HUES48 (cell line): ENCODE measurements at regions not wholly inside any gene's neighbourhood (a gene's known extent, or its start where the extent isn't known, plus 50 kb on each side); places are given as distances from the start of the nearest gene placed in this dataset.
"Not testable (repeated sequence)": the region's sequence is repeated elsewhere in the genome, so short reads cannot be mapped to it uniquely, and the experiment has no call there.

Source experiments
- H3K27ac ChIP-seq: one replicate; pipeline ENCODE4 v1.7.0; 2013; ENCODE audit warnings: low read depth, low read length, inconsistent platforms
- H3K27me3 ChIP-seq: 2 replicates; pipeline ENCODE4 v1.6.1; 2013; ENCODE audit warnings: mild to moderate bottlenecking, low read length; ENCODE audit not compliant: control insufficient read depth, insufficient read depth
- H3K36me3 ChIP-seq: 2 replicates; pipeline ENCODE4 v1.6.1; 2013; ENCODE audit warnings: low read length; ENCODE audit not compliant: control insufficient read depth, insufficient read depth
- H3K4me1 ChIP-seq: 2 replicates; pipeline ENCODE4 v1.6.1; 2013; ENCODE audit warnings: mild to moderate bottlenecking, low read length; ENCODE audit not compliant: control insufficient read depth, insufficient read depth
- H3K4me3 ChIP-seq: 2 replicates; pipeline ENCODE4 v1.5.1; 2013; ENCODE audit warnings: mild to moderate bottlenecking, low read depth, low read length
- H3K9ac ChIP-seq: 2 replicates; pipeline ENCODE4 v1.6.1; 2013; ENCODE audit warnings: mild to moderate bottlenecking, low read depth, low read length, moderate library complexity
- H3K9me3 ChIP-seq: 2 replicates; pipeline ENCODE4 v1.6.1; 2013; ENCODE audit warnings: low read length; ENCODE audit not compliant: control insufficient read depth, insufficient read depth

GRCh38 chr1:229742614-229743013 is 116.6 kb downstream of the URB2 start:
- H3K9ac ChIP-seq, H3K27me3 ChIP-seq, H3K4me1 ChIP-seq, H3K27ac ChIP-seq, H3K36me3 ChIP-seq, H3K9me3 ChIP-seq, H3K4me3 ChIP-seq: not testable (repeated sequence)

- no peak overlapping the region for H3K9ac ChIP-seq
- no peak overlapping the region for H3K4me3 ChIP-seq
- no peaks in the 10 kb centered on the region for H3K9me3 ChIP-seq
- H3K27ac ChIP-seq: no peak overlapping the region
- no peaks in the 10 kb centered on the region for H3K27me3 ChIP-seq
- no peaks in the 10 kb centered on the region for H3K4me1 ChIP-seq
- no peaks in the 10 kb centered on the region for H3K36me3 ChIP-seq
Measured at GRCh38 chr1:229749992-229750391, 123.9 kb downstream of the URB2 start.

DNA sequence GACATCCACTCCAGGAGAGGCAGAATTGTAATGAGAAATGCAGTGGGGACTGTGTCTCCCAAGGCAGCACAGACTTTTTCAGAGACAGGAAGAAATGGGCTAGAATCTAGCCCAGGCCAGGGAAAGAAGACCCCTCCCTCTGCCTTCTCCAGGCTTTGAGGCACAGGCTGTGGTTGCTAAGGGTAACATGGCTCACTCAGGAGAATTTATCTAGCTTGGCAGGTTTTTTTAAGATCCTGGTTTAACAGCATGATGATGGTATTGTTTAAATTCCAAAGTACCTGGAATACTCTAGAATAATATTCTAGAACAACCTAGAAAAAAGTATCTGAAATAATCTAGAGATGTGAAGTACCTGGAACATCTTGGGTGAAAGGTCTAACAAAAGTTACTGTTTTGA is 125.6 kb downstream of the URB2 start:
- Histone ChIP-seq H3K27me3 (no peaks in the 10 kb centered on the region), H3K4me1 (no peaks in the 10 kb centered on the region), H3K27ac (no peak overlapping the region), H3K4me3 (no peak overlapping the region), H3K36me3 (no peaks in the 10 kb centered on the region), H3K9ac (no peak overlapping the region), H3K9me3 (no peaks in the 10 kb centered on the region)

GRCh38 chr1:229752679-229753078 is 126.6 kb downstream of the URB2 start:
- no peak overlapping the region for H3K27ac ChIP-seq

GRCh38 chr1:229753764-229754551 is 127.9 kb downstream of the URB2 start:
- no peaks in the 10 kb centered on the region for H3K36me3 ChIP-seq
- H3K27ac ChIP-seq: no peak overlapping the region
- H3K27me3 ChIP-seq: no peaks in the 10 kb centered on the region
- H3K9me3 ChIP-seq: no peaks in the 10 kb centered on the region
- no peak overlapping the region for H3K4me3 ChIP-seq
- H3K9ac ChIP-seq: no peak overlapping the region
- no peaks in the 10 kb centered on the region for H3K4me1 ChIP-seq

More at GRCh38 chr1:229752679-229753078, 126.6 kb downstream of the URB2 start:
- Histone ChIP-seq H3K4me1 (no peaks in the 10 kb centered on the region), H3K27me3 (no peaks in the 10 kb centered on the region), H3K4me3 (no peak overlapping the region), H3K9me3 (no peaks in the 10 kb centered on the region), H3K36me3 (no peaks in the 10 kb centered on the region), H3K9ac (no peak overlapping the region)

- Histone ChIP-seq H3K27me3 (no peaks in the 10 kb centered on the region), H3K4me1 (no peaks in the 10 kb centered on the region), H3K27ac (no peak overlapping the region), H3K36me3 (no peaks in the 10 kb centered on the region), H3K4me3 (no peak overlapping the region), H3K9ac (no peak overlapping the region), H3K9me3 (no peaks in the 10 kb centered on the region)
Measured at GRCh38 chr1:229756666-229757065, 130.6 kb downstream of the URB2 start.

GRCh38 chr1:229757226-229757625 is 131.2 kb downstream of the URB2 start:
- Histone ChIP-seq H3K36me3 (no peaks in the 10 kb centered on the region), H3K9me3 (no peaks in the 10 kb centered on the region), H3K4me1 (no peaks in the 10 kb centered on the region), H3K4me3 (no peak overlapping the region), H3K27me3 (no peaks in the 10 kb centered on the region), H3K27ac (no peak overlapping the region), H3K9ac (no peak overlapping the region)

- Histone ChIP-seq H3K4me3 (no peak overlapping the region), H3K27ac (no peak overlapping the region), H3K27me3 (no peaks in the 10 kb centered on the region), H3K9ac (no peak overlapping the region), H3K9me3 (no peaks in the 10 kb centered on the region), H3K4me1 (no peaks in the 10 kb centered on the region), H3K36me3 (no peaks in the 10 kb centered on the region)
Measured at GRCh38 chr1:229758101-229759036, 132.3 kb downstream of the URB2 start.

DNA sequence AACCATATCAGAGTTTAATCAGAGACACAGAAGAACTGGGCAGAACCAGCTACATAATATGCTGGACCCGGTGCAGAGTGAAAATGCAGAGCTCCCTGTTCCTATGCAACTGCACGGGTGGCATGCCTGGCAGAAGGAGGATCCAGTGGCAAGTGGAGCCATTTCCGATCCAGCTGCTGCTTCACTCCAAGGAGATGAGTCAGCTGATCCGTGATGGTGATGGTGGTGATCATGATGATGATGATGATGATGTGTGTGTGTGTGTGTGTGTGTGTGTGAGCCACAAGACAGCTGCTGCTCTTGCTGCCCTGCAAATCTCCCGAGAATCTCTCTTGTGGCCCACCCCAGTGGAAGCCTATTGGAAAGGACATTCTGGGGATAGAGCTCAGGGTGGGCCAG is 133.0 kb downstream of the URB2 start:
- no peak overlapping the region for H3K9ac ChIP-seq
- H3K4me1 ChIP-seq: no peaks in the 10 kb centered on the region
- H3K27ac ChIP-seq: no peak overlapping the region
- H3K27me3 ChIP-seq: no peaks in the 10 kb centered on the region
- no peak overlapping the region for H3K4me3 ChIP-seq
- H3K36me3 ChIP-seq: no peaks in the 10 kb centered on the region
- H3K9me3 ChIP-seq: no peaks in the 10 kb centered on the region

GRCh38 chr1:229759586-229759985 is 133.5 kb downstream of the URB2 start:
- Histone ChIP-seq H3K9me3 (no peaks in the 10 kb centered on the region), H3K36me3 (no peaks in the 10 kb centered on the region), H3K9ac (no peak overlapping the region), H3K4me3 (no peak overlapping the region), H3K27ac (no peak overlapping the region), H3K27me3 (no peaks in the 10 kb centered on the region), H3K4me1 (no peaks in the 10 kb centered on the region)

- H3K9ac ChIP-seq: no peak overlapping the region
- H3K4me1 ChIP-seq: no peaks in the 10 kb centered on the region
- H3K4me3 ChIP-seq: no peak overlapping the region
- H3K27me3 ChIP-seq: no peaks in the 10 kb centered on the region
- H3K36me3 ChIP-seq: no peaks in the 10 kb centered on the region
- H3K27ac ChIP-seq: no peak overlapping the region
- H3K9me3 ChIP-seq: no peaks in the 10 kb centered on the region
Measured at GRCh38 chr1:229760478-229760996, 134.5 kb downstream of the URB2 start.
